Stomach (tissue), 8 donors: ENCODE measurements at regions not wholly inside any gene's neighbourhood (a gene's known extent, or its start where the extent isn't known, plus 50 kb on each side); places are given as distances from the start of the nearest gene placed in this dataset.

Experiments used
- DNase-seq, 2 donors: peaks; one replicate each; pipeline versions ENCODE4 v3.0.0 to v3.0.0-alpha.2; 2013 to 2019
- H3K27ac ChIP-seq, 5 donors: fragments of 200-600 bp in 4 of 5; sonication (generic) in 4 of 5; one replicate each; pipeline ENCODE4 v1.5.1; 2013 to 2019; ENCODE audit warnings: mild to moderate bottlenecking in 1 of 5, moderate library complexity in 1 of 5
- H3K27me3 ChIP-seq, 3 donors: fragments of 200-600 bp; sonication (generic); one replicate each; pipeline ENCODE4 v1.5.1; 2017 to 2019; ENCODE audit warnings: mixed run types in 1 of 3
- H3K36me3 ChIP-seq, 4 donors: fragments of 200-600 bp; sonication (generic); 1 replicate in 3 of 4; 2 replicates in 1 of 4; pipeline ENCODE4 v1.5.1; 2016 to 2019
- H3K4me1 ChIP-seq, 4 donors: fragments of 200-600 bp; sonication (generic); one replicate each; pipeline ENCODE4 v1.5.1; 2016 to 2019
- H3K4me3 ChIP-seq, 4 donors: fragments of 200-600 bp; sonication (generic) in 3 of 4; one replicate each; pipeline ENCODE4 v1.5.1; 2016 to 2019; ENCODE audit warnings: mild to moderate bottlenecking in 1 of 4
- H3K9me3 ChIP-seq, 4 donors: fragments of 200-600 bp; sonication (generic); one replicate each; pipeline ENCODE4 v1.5.1; 2016 to 2019
- CTCF ChIP-seq, 7 experiments: fragments of 450-650 bp in 4 of 7; fragments of 200-600 bp in 3 of 7; sonication (generic) in 3 of 7; IDR thresholded peaks; one replicate each; pipeline ENCODE4 v1.5.1; 2016 to 2019; ENCODE audit warnings: antibody characterized with exemption in 7 of 7, control low read depth in 2 of 7, mild to moderate bottlenecking in 1 of 7
- EP300 ChIP-seq: sonication (generic); formaldehyde crosslinking; IDR thresholded peaks from one replicate; pipeline ENCODE4 v1.6.1; 2017; ENCODE audit warnings: antibody characterized with exemption
- POLR2A ChIP-seq, 4 donors: fragments of 450-650 bp; IDR thresholded peaks; one replicate each; pipeline ENCODE4 v1.6.1; 2016; ENCODE audit warnings: antibody characterized with exemption in 4 of 4, control low read depth in 2 of 4, mild to moderate bottlenecking in 1 of 4, moderate library complexity in 1 of 4
- POLR2AphosphoS5 ChIP-seq, 3 donors: sonication (generic); formaldehyde crosslinking; IDR thresholded peaks; one replicate each; pipeline ENCODE4 v1.6.1; 2016; ENCODE audit warnings: antibody characterized with exemption in 3 of 3
- WGBS, 5 donors: extraction: QIAGEN DNeasy Blood & Tissue Kit in 3 of 5; methylation state at CpG; one replicate each; pipeline versions ENCODE4 v1.1.5 to v1.1.7; 2013 to 2018; 5-methylcytosine and 5-hydroxymethylcytosine counted together
- intact Hi-C: fragments of 100-400 bp; cut with DNase I; formaldehyde crosslinking; loops from one replicate; pipeline ENCODE4 v1.15.1; 2023; ENCODE audit warnings: low total_unique reads
- small RNA-seq, 4 donors: library from RNA; depleted of rRNA; stranded (forward); fragments of <200 nt; gene quantifications; one replicate each; pipeline ENCODE3, GENCODE V24; 2016
- donor health status: healthy with polysubstance abuse.
- donor health status: Bipolar disorder and iron deficiency.
- donor health status: healthy.

GRCh38 chr1:14546416-14546815 lies 52.1 kb upstream of the KAZN start:
- Histone ChIP-seq H3K27ac (no peak overlapping the region), H3K9me3 (no peaks in the 10 kb centered on the region), H3K4me3 (no peak overlapping the region), H3K27me3 (no peaks in the 10 kb centered on the region), H3K36me3 (no peaks in the 10 kb centered on the region), H3K4me1 (peaks cover 0 to 12% (median 0%) of the 10 kb centered on the region in 4 donors)
- TF ChIP-seq POLR2AphosphoS5 (IDR thresholded peaks at IDR 0.05) (no peak), CTCF (IDR thresholded peaks at IDR 0.05) (no peak), EP300 (no peak), POLR2A (IDR thresholded peaks at IDR 0.05) (no peak)
- intact Hi-C loops, result no loop called here
- DNase-seq, result no peak
- WGBS, 5 donors, result 50 to 75% (median 65%) methylated on average over 3 of the region's 3 CpGs

Small RNA genes lying in the stretch of these regions (small RNA-seq; reads per million reads assigned to genes)
- gene RNU6-1265P, result 0 reads per million in 4 donors
